CD4-positive, alpha-beta T cell treated with Interleukin-17A for 1 hour (primary cell): ENCODE measurements at regions not wholly inside any gene's neighbourhood (a gene's known extent, or its start where the extent isn't known, plus 50 kb on each side); places are given as distances from the start of the nearest gene placed in this dataset.
"Not testable (repeated sequence)": the region's sequence is repeated elsewhere in the genome, so short reads cannot be mapped to it uniquely, and the experiment has no call there.

ENCODE experiments used
- DNase-seq: peaks from one replicate; pipeline ENCODE4 v3.0.0-alpha.2; 2020

DNA sequence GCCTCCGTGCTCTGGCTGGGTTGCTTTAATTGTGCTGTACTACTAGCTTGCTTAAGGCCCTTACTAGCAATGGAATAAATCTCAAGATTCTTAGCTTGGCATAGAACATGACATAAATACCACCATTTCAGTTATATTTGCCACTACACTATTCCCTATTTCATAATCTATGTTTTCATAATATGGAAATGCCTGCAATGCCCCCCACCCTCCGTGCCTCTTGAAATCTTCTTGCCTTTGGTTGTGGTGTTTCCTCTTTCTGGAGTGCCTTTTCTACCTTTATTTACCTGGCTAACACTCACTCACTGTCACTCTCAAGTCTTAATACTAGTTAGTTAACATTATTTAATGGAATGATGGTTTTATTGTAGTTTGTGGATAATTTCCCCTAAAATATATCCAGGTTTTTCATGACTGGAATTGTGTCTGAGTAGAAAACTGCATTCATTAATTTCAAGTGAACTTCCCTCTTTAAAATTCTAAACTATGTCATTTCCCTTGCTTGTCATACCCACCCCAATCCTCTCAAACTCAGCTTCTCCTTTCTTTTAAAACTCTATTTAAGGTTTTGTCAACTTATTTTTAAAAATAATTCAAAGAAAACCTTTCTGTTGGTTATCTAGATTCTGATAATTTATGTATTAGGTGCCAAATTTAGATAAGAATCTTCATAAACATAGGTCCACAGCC lies 521.7 kb upstream of the DAB2 start:
- DNase-seq, result no peak

DNA sequence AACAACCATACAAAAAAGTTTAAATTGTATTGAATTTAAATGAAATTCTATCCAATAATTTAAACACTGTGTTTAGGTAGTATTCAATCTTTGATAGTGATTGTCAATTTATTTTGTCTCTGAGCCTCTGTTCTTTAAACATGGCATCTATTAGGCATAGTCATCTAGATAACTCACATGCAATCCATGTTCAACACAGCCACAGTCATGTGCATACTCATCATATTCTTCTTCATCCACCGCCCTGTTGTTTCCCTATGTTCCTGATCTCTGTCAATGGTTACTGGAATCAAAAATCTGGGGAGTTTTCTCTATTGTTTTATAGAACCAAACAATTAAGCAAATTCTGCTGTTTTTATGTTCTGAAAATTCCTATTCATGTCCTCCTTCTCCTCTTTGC lies 521.1 kb upstream of the DAB2 start:
- DNase-seq, result no peak

DNA sequence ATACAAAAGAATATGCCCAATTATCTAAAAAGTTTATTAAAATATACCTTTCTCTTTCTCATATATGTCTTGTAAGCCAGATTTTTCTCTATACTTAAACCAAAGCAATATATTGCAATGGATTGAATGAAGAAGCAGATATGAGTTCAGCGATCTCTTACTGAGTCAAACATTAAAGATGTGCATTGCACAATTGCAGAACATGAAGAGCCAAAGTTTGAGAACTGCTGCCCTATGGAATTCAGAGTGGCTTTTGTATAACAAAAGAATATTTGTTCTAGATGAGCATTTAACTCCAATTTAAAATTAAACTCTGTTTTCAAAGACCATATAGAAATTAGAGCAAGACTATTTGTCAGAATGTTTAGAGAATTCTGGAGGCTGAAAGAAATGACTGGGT lies 519.0 kb upstream of the DAB2 start:
- no peak for DNase-seq

DNA sequence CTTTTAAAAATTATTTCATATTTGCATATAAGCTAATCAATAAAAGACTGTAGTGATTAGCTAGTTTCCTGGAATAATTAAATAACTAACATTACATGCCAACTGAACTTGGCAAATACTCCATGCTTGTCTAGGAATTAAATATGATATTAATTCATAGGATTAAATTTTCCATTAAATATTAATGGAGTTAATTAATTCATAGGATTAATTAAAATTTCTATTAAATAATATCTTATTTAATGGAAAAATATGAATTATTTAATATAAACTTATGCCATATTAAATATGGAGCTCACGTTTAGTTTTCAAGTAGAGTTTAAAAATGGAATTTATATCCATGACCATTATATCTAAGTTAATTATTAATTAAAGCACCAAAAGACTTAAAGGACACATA lies 517.8 kb upstream of the DAB2 start:
- DNase-seq, result no peak

DNA sequence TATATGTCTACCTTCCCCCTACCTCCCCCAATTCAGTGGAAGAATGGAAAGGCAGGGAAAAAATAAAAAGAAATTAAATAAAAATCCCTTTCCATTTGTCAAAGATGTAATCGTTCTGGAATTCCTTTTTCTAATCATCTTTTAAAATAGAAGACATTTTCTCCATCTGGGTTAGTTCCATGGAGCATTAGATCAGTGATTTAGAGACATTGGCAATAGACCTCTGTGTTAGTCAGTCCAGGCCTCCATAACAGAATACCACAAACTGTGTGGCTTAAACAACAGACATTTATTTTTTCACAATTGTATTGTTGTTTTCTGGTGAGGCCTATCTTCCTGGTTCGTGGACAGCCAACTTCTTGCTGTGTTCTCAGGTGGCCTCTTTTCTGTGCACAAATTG lies 516.6 kb upstream of the DAB2 start:
- DNase-seq, result no peak

DNA sequence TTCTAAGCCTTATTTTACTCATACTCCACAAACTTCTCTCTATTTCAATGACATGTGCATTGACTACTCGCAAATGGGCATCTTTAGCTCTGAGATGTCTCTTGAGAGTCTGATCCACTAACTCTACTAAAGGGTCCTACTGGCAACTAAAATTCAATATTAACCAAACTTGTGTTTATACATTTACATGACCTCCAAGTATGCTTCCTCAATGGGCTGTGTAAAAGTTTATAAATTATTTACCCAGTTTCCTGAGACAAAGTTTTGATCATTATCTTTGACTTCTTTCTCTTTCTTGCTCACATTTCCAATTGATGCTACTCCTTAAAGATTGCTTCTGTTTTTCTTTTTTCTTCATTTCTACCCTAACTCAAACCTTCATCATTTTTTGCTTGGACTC lies 510.1 kb upstream of the DAB2 start:
- DNase-seq, result no peak

DNA sequence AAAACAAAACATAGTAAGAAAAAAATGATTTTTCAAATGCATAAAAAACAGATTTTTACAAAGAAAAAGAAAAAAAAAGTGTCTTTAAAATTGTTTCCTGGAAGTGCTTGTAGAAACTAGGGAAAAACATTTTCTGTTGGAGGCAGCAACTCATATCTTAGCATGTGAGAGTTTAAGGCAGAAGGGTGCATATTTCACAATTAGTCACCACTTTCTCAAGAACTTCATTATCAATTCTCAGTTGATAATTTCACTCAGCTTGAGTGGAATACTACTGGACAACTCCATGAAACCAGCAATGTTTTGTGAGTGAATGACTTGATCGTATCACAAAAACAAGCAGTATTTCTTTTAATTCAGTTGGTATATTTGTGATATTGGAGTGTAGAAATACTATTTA lies 508.3 kb upstream of the DAB2 start:
- DNase-seq, result no peak

DNA sequence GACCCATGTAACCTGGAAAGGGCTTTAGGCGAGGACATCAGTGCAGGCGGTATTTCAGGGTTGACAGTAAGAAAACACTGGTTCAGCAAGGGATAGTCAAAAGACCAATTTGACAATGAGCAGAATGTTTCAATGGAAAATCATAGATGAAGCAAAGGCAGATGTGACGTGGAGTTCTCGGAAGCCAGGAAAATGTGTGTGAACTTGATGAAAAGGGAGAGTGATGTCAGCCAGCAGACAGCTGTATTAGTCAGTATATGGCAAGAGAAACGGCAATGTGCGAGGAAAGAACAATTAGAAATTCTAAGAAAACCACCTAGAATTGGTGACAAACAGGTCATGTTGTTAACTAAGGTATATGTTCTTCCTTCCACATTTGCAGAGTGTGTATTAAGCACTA lies 503.9 kb upstream of the DAB2 start:
- DNase-seq, result no peak

DNA sequence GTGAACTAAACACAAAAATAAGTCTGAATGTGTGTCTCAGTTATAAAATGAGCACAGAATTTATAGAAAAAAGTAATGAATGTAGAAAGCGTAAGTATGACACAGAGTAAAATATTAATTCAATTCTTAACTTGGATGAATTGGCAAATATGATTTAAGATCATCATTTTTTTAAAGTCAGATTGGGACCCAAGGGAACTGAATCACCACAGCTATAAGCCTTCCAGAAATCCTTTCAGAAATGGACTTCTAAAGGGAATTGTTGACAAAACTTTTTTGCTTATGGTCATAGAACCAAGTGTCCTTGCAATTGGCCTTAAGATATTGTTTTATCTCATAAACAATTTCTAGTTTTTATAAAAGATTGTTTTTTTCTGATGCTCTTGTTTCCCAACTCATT lies 495.1 kb upstream of the DAB2 start:
- no peak for DNase-seq

DNA sequence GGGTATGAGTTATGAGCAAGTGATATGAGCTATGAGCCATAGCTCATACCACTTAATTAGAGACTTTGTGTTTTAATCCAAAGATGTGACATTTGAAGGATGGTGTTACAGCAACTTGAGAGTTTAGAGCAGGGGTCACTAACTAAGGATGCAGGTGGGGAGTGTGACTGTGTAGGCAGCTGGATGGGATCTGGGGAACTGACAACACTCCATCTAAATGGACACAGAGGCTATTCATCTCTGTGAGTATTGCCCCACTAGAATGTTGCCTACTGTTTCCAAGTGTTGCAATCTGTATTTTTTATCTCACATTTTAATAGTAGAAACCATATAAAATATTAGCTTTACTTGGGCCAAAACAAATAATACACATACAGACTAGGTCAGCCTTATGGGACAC lies 488.1 kb upstream of the DAB2 start:
- no peak for DNase-seq

DNA sequence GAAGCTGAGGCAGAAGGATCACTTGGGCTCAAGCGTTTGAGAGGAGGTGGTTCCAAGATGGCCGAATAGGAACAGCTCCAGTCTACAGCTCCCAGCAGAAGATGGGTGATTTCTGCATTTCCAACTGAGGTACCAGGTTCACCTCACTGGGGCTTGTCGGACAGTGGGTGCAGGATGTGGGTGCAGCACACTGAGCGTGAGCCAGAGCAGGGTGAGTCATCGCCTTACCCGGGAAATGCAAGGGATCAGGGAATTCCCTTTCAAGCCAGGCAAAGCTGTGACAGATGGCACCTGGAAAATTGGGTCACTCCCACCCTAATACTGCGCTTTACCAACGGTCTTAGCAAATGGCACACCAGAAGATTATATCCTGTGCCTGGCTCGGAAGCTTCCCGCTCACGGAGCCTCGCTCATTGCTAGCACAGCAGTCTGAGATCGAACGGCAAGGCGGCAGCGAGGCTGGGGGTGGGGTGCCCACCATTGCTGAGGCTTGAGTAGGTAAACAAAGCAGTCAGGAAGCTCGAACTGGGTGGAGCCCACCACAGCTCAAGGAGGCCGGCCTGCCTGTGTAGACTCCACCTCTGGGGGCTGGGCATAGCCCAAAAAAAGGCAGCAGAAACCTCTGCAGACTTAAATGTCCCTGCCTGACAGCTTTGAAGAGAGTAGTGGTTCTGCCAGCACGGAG lies 482.6 kb upstream of the DAB2 start:
- DNase-seq, result not testable (repeated sequence)

DNA sequence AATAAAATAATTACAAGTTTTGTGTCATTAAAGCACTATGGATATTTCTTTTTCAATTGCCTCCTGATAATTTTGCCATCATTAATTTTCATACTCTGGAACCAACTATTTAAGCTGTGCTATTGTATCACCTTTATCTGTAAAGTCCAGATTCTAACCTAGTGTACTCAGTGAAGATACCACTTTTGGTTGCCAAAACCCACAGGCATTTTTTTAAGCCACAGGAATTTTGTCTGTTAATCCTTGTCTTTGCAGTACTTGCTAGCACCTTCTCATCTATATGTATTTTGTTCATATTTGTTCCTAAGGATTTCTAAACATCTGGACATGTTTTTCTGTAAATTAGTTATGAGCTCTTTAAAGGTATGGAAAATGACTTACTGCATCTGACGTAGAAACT lies 481.4 kb upstream of the DAB2 start:
- no peak for DNase-seq

DNA sequence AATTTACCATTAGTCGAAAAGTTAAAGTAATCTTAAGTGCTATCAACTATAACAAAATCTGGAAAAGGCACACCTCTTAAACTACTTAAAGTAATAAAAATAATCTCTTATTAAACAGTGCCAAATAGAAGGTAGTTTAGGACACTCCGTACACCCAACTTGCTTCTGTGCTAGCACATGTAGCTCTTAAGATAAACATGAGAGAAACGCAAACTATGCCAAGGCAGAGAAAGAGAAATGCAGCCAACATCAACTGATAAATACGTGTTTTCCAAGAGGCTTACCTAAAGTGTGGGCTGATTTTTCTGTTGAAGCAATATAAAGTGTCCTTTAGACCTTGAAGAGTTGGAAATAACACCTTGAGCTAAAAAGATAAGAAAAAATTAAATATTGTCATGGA lies 480.6 kb upstream of the DAB2 start:
- DNase-seq, result no peak

DNA sequence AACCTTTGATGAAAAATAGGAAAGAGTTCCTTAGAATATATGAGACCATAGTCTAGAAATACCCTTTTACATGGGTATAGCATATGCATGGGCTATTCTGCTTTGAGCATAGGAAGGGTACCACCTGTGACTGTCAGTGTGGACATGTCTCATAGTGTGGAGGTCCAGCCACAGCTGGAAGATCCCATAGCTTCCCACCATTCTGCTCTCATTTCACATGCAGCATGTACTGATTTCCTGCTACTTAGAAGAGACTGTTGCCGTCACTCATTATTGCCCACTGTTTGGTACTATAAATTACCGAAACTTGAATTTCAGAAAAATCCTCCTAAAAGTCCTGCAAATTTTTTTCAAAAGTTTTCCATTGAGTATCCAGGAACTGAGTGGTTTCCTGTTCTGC lies 477.8 kb upstream of the DAB2 start:
- DNase-seq, result no peak

DNA sequence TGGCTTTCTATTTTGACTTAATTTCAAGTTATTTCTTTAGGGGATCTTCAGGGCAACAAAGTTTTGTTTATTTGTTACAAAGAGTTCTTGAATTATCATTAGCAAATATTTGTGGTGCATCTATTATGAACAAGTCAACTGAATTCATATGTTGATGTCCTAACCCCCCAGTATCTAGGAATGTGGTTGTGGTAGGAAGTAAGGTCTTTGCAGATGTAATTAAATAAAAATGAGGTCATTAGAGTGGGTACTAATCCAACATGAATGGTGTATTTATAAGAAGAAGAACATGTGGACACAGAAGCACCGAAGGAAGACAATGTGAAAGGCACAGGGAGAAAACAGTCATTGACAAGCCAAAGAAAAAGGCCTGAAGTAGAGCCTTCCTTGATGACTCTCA lies 474.0 kb upstream of the DAB2 start:
- DNase-seq, result no peak

DNA sequence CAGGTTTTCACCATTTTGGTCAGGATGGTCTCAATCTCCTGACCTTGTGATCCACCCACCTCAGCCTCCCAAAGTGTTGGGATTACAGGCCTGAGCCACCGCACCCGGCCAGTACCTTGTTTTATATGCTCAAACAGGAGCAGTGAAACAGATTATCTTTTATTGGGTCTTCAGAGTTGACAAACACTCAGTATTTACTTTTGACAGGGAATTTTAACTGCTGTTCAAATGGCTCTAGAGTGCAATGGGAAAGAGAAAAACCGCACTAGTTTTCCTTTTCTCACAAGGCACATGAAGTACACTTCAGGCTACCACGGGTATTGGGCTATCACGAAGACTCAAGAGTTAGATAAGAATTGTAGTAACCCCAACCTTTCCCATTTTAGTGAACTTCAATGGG lies 471.9 kb upstream of the DAB2 start:
- DNase-seq, result no peak

DNA sequence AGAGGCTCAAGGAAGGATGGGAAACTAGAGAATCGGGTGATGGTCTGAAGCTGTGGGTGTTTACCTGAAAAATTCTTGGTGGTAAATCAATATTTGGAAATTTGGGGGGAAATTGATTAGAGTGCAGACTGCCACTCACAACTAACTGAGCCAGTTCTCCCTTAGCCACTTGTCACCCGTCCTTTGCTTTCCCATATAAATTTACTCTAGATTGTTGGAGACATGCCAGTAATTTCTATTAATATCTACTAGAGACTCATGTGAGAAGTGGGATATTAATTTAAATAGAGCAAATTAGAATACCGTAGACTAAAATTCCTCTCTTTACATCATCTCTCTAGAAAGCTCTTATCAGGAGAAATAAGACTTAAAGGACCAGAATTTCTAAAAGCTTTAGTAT lies 471.3 kb upstream of the DAB2 start:
- no peak for DNase-seq

DNA sequence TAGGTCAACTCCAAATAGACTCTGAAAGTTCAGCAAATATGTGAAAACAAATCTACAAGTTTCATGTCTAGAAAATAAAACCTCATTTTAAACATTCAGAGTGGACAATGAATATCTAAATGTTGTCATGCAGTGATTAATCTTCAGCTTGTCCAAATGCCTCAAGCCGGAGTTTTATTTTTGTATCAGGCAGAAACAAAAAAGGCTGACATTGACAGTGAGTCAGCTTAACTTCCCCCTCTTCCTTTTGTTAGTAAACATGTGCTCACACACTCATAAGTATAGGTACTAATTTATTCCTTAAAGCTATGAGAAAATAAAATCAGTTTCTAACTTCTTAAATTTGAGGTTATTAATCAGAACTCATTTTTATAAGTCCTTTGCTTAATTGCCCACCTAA lies 467.9 kb upstream of the DAB2 start:
- no peak for DNase-seq

DNA sequence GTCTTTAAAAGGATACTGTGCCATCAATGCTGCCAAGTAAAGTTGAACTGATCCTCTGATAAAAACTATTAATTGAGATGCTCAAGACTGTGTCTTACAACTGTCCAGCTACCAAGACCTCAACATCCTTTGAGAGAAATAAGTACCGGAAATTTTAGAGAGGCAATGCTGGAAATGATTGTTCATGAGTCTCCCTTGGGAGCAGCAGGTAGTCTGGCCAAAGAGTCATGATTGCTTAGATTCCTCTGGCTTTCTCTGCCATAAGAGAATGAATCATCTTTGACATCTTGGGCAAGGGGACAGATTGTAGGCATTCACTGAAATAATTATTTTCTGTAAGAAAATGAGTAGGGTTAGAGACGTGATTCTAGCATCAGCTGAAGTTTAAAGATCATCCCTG lies 466.6 kb upstream of the DAB2 start:
- DNase-seq, result no peak

DNA sequence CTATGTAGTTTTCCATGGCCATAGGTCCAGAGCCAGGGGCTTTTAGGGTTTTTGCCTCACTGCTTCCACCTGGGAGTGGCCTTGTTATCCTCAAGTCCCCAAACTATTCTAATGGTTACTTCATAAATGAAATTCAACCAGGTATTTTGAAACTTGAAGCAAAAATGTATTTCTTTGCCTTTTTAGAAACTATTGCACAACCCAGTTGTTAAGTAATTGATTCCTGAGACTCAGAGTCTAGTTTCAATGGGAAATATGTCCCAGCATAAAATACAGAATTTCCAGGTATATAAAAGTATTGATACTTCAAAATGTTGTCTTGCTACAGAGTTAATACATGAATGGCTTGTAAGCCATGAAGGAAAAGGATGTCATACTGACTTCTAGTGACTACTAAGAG lies 456.2 kb upstream of the DAB2 start:
- DNase-seq, result no peak

DNA sequence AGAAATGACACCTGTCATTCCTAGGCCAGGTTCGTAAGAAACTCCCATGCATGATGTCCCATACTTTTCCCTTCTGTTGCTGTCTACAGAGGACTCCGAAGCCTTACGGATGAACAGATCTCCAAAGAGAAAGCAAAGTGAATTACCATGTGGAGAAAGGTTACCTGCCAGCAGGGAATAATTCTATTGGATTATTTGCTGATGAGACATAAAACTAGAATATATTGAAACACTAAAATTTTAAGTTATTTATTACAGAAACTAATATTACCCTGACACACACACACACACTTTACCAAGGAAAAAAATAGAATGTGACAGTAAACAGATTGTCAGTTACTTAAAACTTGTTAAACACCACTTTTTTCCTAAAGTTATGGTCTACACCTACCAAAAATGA lies 452.7 kb upstream of the DAB2 start:
- DNase-seq, result no peak

DNA sequence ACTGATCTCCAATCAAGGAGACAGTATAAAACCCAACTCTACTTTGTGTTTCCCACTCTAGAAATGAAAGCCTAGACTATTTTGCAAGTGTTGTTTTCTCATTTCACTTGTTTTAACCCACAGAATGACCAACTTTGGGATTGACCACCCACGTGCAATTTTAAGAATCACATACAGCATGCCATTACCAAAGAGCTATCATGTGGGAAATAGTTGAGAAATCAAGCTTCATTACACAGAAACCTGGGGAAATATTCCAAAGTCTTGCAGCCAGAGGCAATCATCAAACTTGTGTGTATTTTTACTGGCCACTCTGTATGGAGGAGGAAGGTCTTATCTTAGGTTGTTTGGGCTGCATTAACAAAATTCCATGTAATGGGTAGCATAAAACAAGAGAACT lies 451.4 kb upstream of the DAB2 start:
- DNase-seq, result no peak

DNA sequence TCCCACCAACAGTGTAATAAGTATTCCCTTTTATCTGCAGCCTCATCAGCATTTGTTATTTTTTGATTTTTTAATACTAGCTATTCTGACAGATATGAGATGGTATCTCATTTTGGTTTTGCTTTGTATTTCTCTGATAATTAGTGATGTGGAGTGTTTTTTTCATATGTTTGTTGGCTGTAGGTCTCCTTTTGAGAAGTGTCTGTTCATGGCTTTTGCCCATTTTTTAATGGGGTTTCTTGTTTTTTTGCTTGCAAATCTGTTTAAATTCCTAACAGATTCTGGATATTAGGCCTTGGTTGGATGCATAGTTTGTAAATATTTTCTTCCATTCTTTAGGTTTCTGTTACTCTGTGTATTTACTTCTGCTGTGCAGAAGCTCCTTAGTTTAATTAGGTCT lies 445.4 kb upstream of the DAB2 start:
- no peak for DNase-seq

DNA sequence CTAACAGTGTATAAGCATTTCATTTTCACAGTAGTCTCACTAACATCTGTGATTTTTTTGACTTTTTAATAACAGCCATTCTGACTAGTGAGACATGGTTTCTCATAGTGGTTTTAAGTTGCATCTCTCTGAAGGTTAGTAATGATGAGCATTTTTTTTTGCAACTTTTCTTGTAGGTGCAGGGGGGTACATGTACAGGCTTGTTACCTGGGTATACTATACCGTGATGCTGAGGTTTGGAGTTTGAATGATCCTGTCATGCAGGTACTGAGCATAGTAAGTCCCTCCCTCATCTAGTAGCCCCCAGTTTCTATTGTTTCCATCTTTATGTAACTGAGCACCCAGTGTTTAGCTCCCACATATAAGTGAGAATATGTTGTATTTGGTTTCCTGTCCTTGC lies 444.6 kb upstream of the DAB2 start:
- no peak for DNase-seq

DNA sequence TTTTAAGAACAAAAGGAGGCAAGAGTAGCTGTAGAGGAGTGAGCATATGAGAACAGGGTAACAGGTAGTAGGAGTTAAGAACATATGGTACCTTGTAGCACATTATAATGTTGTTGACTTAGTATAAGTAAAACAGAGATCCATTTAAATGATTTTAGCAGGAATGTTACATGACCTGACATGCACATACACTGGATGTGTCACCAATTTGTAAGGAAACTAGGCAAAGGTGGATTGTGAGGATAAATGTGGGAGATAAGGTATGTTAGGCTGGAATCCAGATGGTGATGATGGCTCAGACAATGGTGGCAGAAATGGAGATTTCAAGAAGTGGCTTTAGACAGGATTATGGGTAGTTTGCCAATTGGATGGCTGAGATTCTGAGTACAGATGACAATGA lies 443.1 kb upstream of the DAB2 start:
- DNase-seq, result no peak
